Epithelial cell of proximal tubule (primary cell): ENCODE measurements at regions not wholly inside any gene's neighbourhood (a gene's known extent, or its start where the extent isn't known, plus 50 kb on each side); places are given as distances from the start of the nearest gene placed in this dataset.

Experiments used
- DNase-seq: peaks from one replicate; pipeline ENCODE4 v3.0.0-alpha.2; 2011; ENCODE audit warnings: low read depth
- H3K4me3 ChIP-seq: 2 replicates; pipeline ENCODE4 v1.5.1; 2011; ENCODE audit warnings: low read depth, mild to moderate bottlenecking, low read length
- TF ChIP-seq, protein P1 (sequence below): conservative IDR thresholded peaks from 2 replicates; pipeline ENCODE4 v1.5.1; 2012; ENCODE audit warnings: low read depth, mild to moderate bottlenecking, low read length

DNA sequence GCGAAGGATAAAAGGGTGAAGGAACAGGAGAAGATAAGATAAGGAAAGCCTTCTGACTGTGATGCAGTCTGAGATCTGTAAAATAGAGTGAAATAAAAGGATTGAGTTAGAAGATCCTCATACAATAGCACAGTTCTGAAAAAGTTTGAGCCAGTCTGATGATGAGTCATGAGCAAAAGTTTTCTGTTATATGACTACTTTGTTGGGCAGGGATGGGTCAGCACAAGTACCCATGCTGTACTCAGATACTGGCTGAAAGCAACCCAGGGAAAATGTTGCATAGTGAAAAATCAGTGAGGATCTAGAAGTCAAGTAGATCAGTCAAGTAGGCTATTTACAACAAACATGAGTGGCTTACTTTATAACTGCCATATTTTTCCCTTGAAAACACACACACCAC is 253.5 kb downstream of the PCDH10 start:
- no peak overlapping the region for H3K4me3 ChIP-seq
- TF ChIP-seq, protein P1, sequence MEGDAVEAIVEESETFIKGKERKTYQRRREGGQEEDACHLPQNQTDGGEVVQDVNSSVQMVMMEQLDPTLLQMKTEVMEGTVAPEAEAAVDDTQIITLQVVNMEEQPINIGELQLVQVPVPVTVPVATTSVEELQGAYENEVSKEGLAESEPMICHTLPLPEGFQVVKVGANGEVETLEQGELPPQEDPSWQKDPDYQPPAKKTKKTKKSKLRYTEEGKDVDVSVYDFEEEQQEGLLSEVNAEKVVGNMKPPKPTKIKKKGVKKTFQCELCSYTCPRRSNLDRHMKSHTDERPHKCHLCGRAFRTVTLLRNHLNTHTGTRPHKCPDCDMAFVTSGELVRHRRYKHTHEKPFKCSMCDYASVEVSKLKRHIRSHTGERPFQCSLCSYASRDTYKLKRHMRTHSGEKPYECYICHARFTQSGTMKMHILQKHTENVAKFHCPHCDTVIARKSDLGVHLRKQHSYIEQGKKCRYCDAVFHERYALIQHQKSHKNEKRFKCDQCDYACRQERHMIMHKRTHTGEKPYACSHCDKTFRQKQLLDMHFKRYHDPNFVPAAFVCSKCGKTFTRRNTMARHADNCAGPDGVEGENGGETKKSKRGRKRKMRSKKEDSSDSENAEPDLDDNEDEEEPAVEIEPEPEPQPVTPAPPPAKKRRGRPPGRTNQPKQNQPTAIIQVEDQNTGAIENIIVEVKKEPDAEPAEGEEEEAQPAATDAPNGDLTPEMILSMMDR, result no peak
- no peak for DNase-seq

GRCh38 chr4:133394971-133395627 is 246.0 kb downstream of the PCDH10 start:
- no peak for DNase-seq
- no peak overlapping the region for H3K4me3 ChIP-seq
- TF ChIP-seq, protein P1, result no peak

GRCh38 chr4:133390198-133390855 is 241.2 kb downstream of the PCDH10 start:
- H3K4me3 ChIP-seq, result no peak overlapping the region
- TF ChIP-seq, protein P1, result no peak
- no peak for DNase-seq

DNA sequence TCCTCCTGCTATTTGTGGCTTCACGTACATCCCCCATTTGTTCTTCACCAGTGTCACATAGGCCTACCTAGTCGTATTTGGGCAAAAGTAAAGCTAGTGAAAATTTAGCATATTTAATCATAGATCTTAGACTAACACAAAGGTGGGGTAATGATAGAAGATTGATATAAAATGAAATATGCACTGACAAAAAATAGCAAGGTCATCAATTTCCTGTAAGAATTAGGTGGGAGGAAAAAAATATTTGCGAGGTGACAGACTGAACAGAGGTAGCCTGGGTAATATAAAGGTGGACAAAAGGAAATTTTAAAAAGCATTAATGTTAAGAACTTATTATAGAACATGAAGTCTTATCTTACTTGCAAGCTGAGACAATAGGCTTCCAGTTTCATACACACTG is 239.9 kb downstream of the PCDH10 start:
- no peak for DNase-seq
- no peak overlapping the region for H3K4me3 ChIP-seq
- TF ChIP-seq, protein P1, result no peak

DNA sequence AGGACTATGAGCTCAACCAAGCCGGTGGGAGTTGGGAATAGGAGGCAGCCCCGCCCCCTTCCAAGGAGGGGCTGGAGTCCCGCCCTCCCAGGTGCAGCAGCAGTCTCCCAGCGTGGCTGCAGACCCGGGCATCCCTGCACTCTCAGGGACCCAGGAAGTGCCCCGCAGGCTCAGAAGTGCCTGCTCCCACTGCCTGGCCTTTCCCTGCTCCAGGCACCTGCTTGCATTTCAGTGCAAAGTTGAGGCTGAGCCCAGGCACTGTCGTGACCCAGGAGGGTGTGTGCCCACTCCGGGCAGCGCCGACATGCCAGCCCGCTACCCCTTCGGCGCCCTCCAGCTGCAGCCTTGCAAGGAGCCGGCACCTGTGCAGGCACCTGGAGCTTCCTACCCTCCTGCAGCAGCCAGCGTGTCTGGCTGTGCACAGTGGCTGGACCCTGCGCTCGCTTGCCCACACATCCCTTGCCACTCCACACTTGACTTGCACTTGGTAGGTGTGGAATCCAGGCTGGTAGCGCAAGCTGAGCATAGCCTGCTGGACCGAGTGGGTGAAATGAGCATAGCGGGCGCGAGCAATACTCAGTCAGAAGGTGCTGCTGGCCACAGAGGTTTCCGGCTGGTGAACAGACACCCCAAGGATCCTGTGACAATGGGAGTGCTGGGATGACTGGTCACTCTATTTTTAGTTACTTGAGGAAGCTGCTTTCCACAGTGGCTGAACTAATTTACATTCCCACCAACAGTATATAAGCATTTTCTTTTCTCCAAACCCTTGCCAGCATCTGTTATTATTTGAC is 236.3 kb downstream of the PCDH10 start:
- TF ChIP-seq, protein P1, result no peak
- DNase-seq, result no peak

DNA sequence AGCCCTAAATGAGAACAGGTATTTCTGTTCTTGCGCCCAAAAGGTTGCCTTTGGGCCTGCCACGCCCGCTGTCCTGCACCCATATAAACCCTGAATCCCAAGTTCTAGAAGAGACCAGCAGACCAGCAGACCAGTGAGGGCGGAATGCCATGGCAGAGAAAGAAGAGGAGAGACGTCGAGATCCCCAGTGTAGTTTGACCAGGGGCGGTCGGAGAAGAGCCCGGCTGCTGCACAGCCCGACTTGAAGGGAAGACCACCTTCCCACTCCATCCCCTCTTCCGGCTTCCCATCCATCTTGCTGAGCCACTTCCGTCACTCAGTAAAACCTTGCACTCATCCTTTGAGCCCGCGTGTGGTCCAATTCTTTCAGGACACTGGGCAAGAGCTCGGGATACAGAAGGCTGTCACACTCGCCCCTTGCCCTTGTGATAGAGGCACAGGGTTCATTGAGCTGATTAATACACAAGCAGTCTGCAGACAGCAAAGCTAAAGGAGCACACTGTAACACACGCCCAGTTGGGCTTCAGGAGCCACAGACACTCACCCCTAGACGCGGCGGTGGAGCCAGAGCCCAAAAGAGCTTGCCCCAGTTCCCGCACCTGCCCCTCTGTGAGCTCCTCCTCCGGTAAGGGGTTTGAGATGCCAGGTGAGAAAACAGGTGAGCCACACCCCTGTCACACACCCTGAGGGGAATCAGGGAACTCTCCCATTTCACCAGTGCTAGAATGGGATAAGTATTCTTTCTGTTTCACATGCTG is 230.8 kb downstream of the PCDH10 start:
- H3K4me3 ChIP-seq, result no peak overlapping the region
- TF ChIP-seq, protein P1, result no peak
- DNase-seq, result no peak

More for the DNA sequence above, 236.3 kb downstream of the PCDH10 start:
- no peak overlapping the region for H3K4me3 ChIP-seq
